HepG2 (cell line): ENCODE measurements at regions not wholly inside any gene's neighbourhood (a gene's known extent, or its start where the extent isn't known, plus 50 kb on each side); places are given as distances from the start of the nearest gene placed in this dataset.

Experiments used
- ATAC-seq: fragments of 200-7000 bp; cut with Tn5 transposase; 3 replicates; pipeline ENCODE4 v1.9.1; 2020; ENCODE audit warnings: mild to moderate bottlenecking, moderate library complexity
- BruUV-seq: library from RNA; stranded (reverse); fragments of 400-500 nt; replicated peaks from 2 replicates; lab custom pipeline; 2021; lab: Mats Ljungman, UMichigan
- CTCF ChIA-PET: fragments of 300-600 bp; formaldehyde crosslinking; extraction: SDS; loops from one replicate; lab custom pipeline; 2021; ENCODE audit warnings: low total read pairs, inconsistent platforms, low intra/inter-chr PET ratio; lab: Yijun Ruan, JAX
- POLR2A ChIA-PET: fragments of 350-600 bp; sonication (Branson Sonifier 250); formaldehyde crosslinking; loops from one replicate; lab custom pipeline; 2020; ENCODE audit warnings: antibody characterized with exemption, inconsistent platforms; lab: Yijun Ruan, JAX
- DNase-seq: peaks from one replicate; pipeline ENCODE4 v3.0.0-alpha.2; 2015; ENCODE audit warnings: low spot score
- FAIRE-seq: peaks from 3 replicates; lab custom pipeline; 2011; peaks lifted over from hg19 to GRCh38; lab: Jason Lieb, UNC
- H2AFZ ChIP-seq: one replicate; pipeline ENCODE4 v1.6.1; 2011; ENCODE audit warnings: low read length, inconsistent platforms
- H3K27ac ChIP-seq: fragments of 300-600 bp; 3 replicates; pipeline ENCODE4 v1.8.0; 2011; ENCODE audit warnings: mixed run types, mild to moderate bottlenecking, mixed read lengths, low read length, inconsistent platforms; ENCODE audit not compliant: insufficient read depth; ENCODE audit errors: extremely low read length
- H3K27me3 ChIP-seq, 2 experiments: fragments of 200-600 bp in 1 of 2; 2 replicates in 1 of 2; 3 replicates in 1 of 2; pipeline versions ENCODE4 v1.6.0 to v1.8.0; 2011; ENCODE audit warnings: low read length in 2 of 2, mild to moderate bottlenecking in 2 of 2, moderate library complexity in 2 of 2, inconsistent platforms in 1 of 2; ENCODE audit not compliant: insufficient read depth in 2 of 2, control insufficient read depth in 1 of 2
- H3K36me3 ChIP-seq, 2 experiments: fragments of 200-600 bp in 1 of 2; replicated peaks in 1 of 2; 2 replicates in 1 of 2; 3 replicates in 1 of 2; pipeline versions ENCODE4 v1.5.1 to v1.8.0; 2011; ENCODE audit warnings: low read length in 2 of 2, inconsistent platforms in 1 of 2; ENCODE audit not compliant: insufficient read depth in 2 of 2, control insufficient read depth in 1 of 2
- H3K4me1 ChIP-seq: 2 replicates; pipeline ENCODE4 v1.5.1; 2012; ENCODE audit warnings: low read length, inconsistent platforms; ENCODE audit not compliant: insufficient read depth
- H3K4me2 ChIP-seq: 2 replicates; pipeline ENCODE4 v1.6.0; 2011; ENCODE audit warnings: low read depth, low read length, inconsistent platforms
- H3K4me3 ChIP-seq, 3 experiments: fragments of 200-600 bp in 1 of 3; sonication (generic), shearing (Covaris generic) in 1 of 3; replicated peaks in 1 of 3; 2 replicates each; pipeline ENCODE4 v1.5.1; 2011 to 2016; ENCODE audit warnings: low read length in 3 of 3, inconsistent platforms in 2 of 3, low read depth in 2 of 3, mild to moderate bottlenecking in 2 of 3, control low read depth in 1 of 3, mixed read lengths in 1 of 3; ENCODE audit not compliant: insufficient read depth in 1 of 3
- H3K79me2 ChIP-seq: one replicate; pipeline ENCODE4 v1.6.1; 2011; ENCODE audit warnings: low read length, inconsistent platforms; ENCODE audit not compliant: insufficient read depth
- H3K9ac ChIP-seq: 2 replicates; pipeline ENCODE4 v1.6.0; 2011; ENCODE audit warnings: mild to moderate bottlenecking, low read depth, low read length, inconsistent platforms; ENCODE audit not compliant: insufficient read depth
- H3K9me3 ChIP-seq: 2 replicates; pipeline ENCODE4 v1.5.1; 2012; ENCODE audit warnings: mild to moderate bottlenecking, low read length
- H4K20me1 ChIP-seq: 2 replicates; pipeline ENCODE4 v1.6.0; 2011; ENCODE audit warnings: inconsistent platforms, mild to moderate bottlenecking, low read length, moderate library complexity; ENCODE audit not compliant: insufficient read depth
- ZBTB34 ChIP-seq: sonication (generic); formaldehyde crosslinking; IDR thresholded peaks from 2 replicates; pipeline ENCODE4 v1.8.0; 2022; ENCODE audit warnings: mild to moderate bottlenecking, missing genetic modification reagents
- ZNF260 ChIP-seq: sonication (generic); formaldehyde crosslinking; IDR thresholded peaks from 2 replicates; pipeline ENCODE4 v1.4.0; 2020; ENCODE audit warnings: missing genetic modification reagents, low read depth, mild to moderate bottlenecking, borderline replicate concordance
- ZNF674 ChIP-seq: sonication (generic); formaldehyde crosslinking; IDR thresholded peaks from 2 replicates; pipeline ENCODE4 v1.5.0; 2020; ENCODE audit warnings: low read depth, mild to moderate bottlenecking, missing genetic modification reagents
- WGBS: methylation state at CpG from one replicate; pipeline ENCODE4 v1.1.6; 2017; ENCODE audit warnings: low lambda C conversion rate; 5-methylcytosine and 5-hydroxymethylcytosine counted together
- in situ Hi-C: cut with HindIII; loops from 2 replicates; pipeline ENCODE4 v1.10.0; 2017; ENCODE audit warnings: low pct_unique_long_range_greater_than_20kb; ENCODE audit not compliant: extremely low pct_ligation_motif_present
- intact Hi-C: fragments of 100-400 bp; cut with micrococcal nuclease; formaldehyde crosslinking; loops from one replicate; pipeline ENCODE4 v1.10.0; 2022; ENCODE audit not compliant: unreplicated experiment
- TF ChIP-seq, protein P1 (sequence below): sonication (generic); formaldehyde crosslinking; IDR thresholded peaks from 2 replicates; pipeline ENCODE4 v1.4.0; 2020; ENCODE audit warnings: missing genetic modification reagents, borderline replicate concordance
- TF ChIP-seq, protein P2 (sequence below): sonication (generic); formaldehyde crosslinking; IDR thresholded peaks from 2 replicates; pipeline ENCODE4 v1.9.0; 2021; ENCODE audit warnings: missing genetic modification reagents, mild to moderate bottlenecking, borderline replicate concordance
- TF ChIP-seq, protein P3 (sequence below), 2 experiments: sonication (generic) in 1 of 2; formaldehyde crosslinking in 1 of 2; IDR thresholded peaks; 2 replicates each; pipeline versions ENCODE4 v1.6.1 to v1.9.0; 2014 to 2022; ENCODE audit warnings: antibody characterized with exemption in 1 of 2, borderline replicate concordance in 1 of 2, inconsistent platforms in 1 of 2, low read depth in 1 of 2, missing genetic modification reagents in 1 of 2

- TF ChIP-seq, protein P1, sequence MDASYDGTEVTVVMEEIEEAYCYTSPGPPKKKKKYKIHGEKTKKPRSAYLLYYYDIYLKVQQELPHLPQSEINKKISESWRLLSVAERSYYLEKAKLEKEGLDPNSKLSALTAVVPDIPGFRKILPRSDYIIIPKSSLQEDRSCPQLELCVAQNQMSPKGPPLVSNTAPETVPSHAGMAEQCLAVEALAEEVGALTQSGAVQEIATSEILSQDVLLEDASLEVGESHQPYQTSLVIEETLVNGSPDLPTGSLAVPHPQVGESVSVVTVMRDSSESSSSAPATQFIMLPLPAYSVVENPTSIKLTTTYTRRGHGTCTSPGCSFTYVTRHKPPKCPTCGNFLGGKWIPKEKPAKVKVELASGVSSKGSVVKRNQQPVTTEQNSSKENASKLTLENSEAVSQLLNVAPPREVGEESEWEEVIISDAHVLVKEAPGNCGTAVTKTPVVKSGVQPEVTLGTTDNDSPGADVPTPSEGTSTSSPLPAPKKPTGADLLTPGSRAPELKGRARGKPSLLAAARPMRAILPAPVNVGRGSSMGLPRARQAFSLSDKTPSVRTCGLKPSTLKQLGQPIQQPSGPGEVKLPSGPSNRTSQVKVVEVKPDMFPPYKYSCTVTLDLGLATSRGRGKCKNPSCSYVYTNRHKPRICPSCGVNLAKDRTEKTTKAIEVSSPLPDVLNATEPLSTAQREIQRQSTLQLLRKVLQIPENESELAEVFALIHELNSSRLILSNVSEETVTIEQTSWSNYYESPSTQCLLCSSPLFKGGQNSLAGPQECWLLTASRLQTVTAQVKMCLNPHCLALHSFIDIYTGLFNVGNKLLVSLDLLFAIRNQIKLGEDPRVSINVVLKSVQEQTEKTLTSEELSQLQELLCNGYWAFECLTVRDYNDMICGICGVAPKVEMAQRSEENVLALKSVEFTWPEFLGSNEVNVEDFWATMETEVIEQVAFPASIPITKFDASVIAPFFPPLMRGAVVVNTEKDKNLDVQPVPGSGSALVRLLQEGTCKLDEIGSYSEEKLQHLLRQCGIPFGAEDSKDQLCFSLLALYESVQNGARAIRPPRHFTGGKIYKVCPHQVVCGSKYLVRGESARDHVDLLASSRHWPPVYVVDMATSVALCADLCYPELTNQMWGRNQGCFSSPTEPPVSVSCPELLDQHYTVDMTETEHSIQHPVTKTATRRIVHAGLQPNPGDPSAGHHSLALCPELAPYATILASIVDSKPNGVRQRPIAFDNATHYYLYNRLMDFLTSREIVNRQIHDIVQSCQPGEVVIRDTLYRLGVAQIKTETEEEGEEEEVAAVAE (CRISPR knock-in tag), result no peak
- TF ChIP-seq, protein P2, sequence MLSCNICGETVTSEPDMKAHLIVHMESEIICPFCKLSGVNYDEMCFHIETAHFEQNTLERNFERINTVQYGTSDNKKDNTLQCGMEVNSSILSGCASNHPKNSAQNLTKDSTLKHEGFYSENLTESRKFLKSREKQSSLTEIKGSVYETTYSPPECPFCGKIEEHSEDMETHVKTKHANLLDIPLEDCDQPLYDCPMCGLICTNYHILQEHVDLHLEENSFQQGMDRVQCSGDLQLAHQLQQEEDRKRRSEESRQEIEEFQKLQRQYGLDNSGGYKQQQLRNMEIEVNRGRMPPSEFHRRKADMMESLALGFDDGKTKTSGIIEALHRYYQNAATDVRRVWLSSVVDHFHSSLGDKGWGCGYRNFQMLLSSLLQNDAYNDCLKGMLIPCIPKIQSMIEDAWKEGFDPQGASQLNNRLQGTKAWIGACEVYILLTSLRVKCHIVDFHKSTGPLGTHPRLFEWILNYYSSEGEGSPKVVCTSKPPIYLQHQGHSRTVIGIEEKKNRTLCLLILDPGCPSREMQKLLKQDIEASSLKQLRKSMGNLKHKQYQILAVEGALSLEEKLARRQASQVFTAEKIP (CRISPR knock-in tag), result no peak
Measured at GRCh38 chr15:38088971-38089370, 154.5 kb downstream of the TMCO5A start (continued).

GRCh38 chr15:38090223-38090622 lies 155.8 kb downstream of the TMCO5A start:
- no peaks in the 10 kb centered on the region for H3K36me3 ChIP-seq
- ATAC-seq (no peak), DNase-seq (no peak), FAIRE-seq (no peak)
- H2AFZ ChIP-seq, result no peak overlapping the region
- H3K4me2 ChIP-seq, result no peak overlapping the region
- H3K79me2 ChIP-seq, result no peaks in the 10 kb centered on the region
- BruUV-seq, result no TSS peak
- intact Hi-C loops (no loop called here), in situ Hi-C loops (no loop called here)
- CTCF ChIA-PET, result no interaction called here
- H3K4me3 ChIP-seq, result no peak overlapping the region
- no peak overlapping the region for H3K9ac ChIP-seq
- POLR2A ChIA-PET, result no interaction called here
- H3K27me3 ChIP-seq, result no peaks in the 10 kb centered on the region
- H3K9me3 ChIP-seq, result no peaks in the 10 kb centered on the region
- no peaks in the 10 kb centered on the region for H3K4me1 ChIP-seq
- 37% methylated on average over 4 of the region's 4 CpGs for whole genome bisulfite sequencing
- H3K27ac ChIP-seq, result no peak overlapping the region
- H4K20me1 ChIP-seq, result no peaks in the 10 kb centered on the region
- no peak for TF ChIP-seq ZNF260 (CRISPR knock-in tag)
- no peak for TF ChIP-seq ZBTB34 (CRISPR knock-in tag)
- TF ChIP-seq, protein P3, sequence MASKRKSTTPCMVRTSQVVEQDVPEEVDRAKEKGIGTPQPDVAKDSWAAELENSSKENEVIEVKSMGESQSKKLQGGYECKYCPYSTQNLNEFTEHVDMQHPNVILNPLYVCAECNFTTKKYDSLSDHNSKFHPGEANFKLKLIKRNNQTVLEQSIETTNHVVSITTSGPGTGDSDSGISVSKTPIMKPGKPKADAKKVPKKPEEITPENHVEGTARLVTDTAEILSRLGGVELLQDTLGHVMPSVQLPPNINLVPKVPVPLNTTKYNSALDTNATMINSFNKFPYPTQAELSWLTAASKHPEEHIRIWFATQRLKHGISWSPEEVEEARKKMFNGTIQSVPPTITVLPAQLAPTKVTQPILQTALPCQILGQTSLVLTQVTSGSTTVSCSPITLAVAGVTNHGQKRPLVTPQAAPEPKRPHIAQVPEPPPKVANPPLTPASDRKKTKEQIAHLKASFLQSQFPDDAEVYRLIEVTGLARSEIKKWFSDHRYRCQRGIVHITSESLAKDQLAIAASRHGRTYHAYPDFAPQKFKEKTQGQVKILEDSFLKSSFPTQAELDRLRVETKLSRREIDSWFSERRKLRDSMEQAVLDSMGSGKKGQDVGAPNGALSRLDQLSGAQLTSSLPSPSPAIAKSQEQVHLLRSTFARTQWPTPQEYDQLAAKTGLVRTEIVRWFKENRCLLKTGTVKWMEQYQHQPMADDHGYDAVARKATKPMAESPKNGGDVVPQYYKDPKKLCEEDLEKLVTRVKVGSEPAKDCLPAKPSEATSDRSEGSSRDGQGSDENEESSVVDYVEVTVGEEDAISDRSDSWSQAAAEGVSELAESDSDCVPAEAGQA (IDR thresholded peaks at IDR 0.05; ENCODE audit: low read depth), result no peak
- TF ChIP-seq, protein P3 (CRISPR knock-in tag; IDR thresholded peaks at IDR 0.05; ENCODE audit: borderline replicate concordance), result no peak
- no peak for TF ChIP-seq ZNF674 (CRISPR knock-in tag)
